CD8-positive, alpha-beta memory T cell (primary cell): ENCODE measurements at regions not wholly inside any gene's neighbourhood (a gene's known extent, or its start where the extent isn't known, plus 50 kb on each side); places are given as distances from the start of the nearest gene placed in this dataset.
A peak's percentile ranks its signal among the peaks of the same experiment; 100 is the strongest.

Experiments used
- CTCF ChIA-PET: fragments of 350-600 bp; sonication (Branson Sonifier 250); formaldehyde crosslinking; loops from one replicate; lab custom pipeline; 2021; ENCODE audit warnings: antibody characterized with exemption; lab: Charles Lee
- POLR2A ChIA-PET: fragments of 350-600 bp; sonication (Branson Sonifier 250); formaldehyde crosslinking; loops from one replicate; lab custom pipeline; 2021; ENCODE audit warnings: antibody characterized with exemption; lab: Charles Lee
- DNase-seq, 5 donors: peaks; one replicate each; pipeline versions ENCODE4 v3.0.0 to v3.0.0-alpha.2; 2020 to 2022; ENCODE audit warnings: mixed read lengths in 1 of 5
- H3K27ac ChIP-seq: one replicate; pipeline ENCODE4 v1.7.0; 2013; ENCODE audit warnings: low read depth, mild to moderate bottlenecking, low read length, moderate library complexity
- H3K27me3 ChIP-seq: 2 replicates; pipeline ENCODE4 v1.7.0; 2013; ENCODE audit warnings: low read length, mild to moderate bottlenecking; ENCODE audit not compliant: insufficient read depth, poor library complexity, severe bottlenecking
- H3K36me3 ChIP-seq: 2 replicates; pipeline ENCODE4 v1.7.0; 2013; ENCODE audit warnings: mild to moderate bottlenecking, low read length, moderate library complexity; ENCODE audit not compliant: insufficient read depth
- H3K4me1 ChIP-seq: 2 replicates; pipeline ENCODE4 v1.7.0; 2013; ENCODE audit warnings: mild to moderate bottlenecking, low read length, moderate library complexity; ENCODE audit not compliant: insufficient read depth
- H3K4me3 ChIP-seq: 2 replicates; pipeline ENCODE4 v1.7.0; 2013; ENCODE audit warnings: mild to moderate bottlenecking, low read length
- H3K9me3 ChIP-seq: 2 replicates; pipeline ENCODE4 v1.7.0; 2013; ENCODE audit warnings: mild to moderate bottlenecking, low read length
- H3K27ac Mint-ChIP-seq, 8 donors: one replicate each; pipeline ENCODE4 v1.8.0; 2020 to 2021; ENCODE audit warnings: mixed read lengths in 8 of 8, mild to moderate bottlenecking in 6 of 8, inconsistent platforms in 3 of 8, moderate library complexity in 3 of 8
- H3K27me3 Mint-ChIP-seq, 2 donors: one replicate each; pipeline ENCODE4 v1.8.0; 2020 to 2021; ENCODE audit warnings: mixed read lengths in 2 of 2, mild to moderate bottlenecking in 1 of 2, moderate library complexity in 1 of 2
- H3K36me3 Mint-ChIP-seq, 3 donors: one replicate each; pipeline ENCODE4 v1.8.0; 2020 to 2021; ENCODE audit warnings: mixed read lengths in 3 of 3, inconsistent platforms in 1 of 3, mild to moderate bottlenecking in 1 of 3
- H3K4me1 Mint-ChIP-seq, 3 donors: one replicate each; pipeline ENCODE4 v1.8.0; 2020 to 2021; ENCODE audit warnings: mixed read lengths in 3 of 3, inconsistent platforms in 1 of 3, mild to moderate bottlenecking in 1 of 3
- H3K4me3 Mint-ChIP-seq, 7 donors: one replicate each; pipeline ENCODE4 v1.8.0; 2020 to 2021; ENCODE audit warnings: mixed read lengths in 7 of 7, mild to moderate bottlenecking in 6 of 7, moderate library complexity in 4 of 7, inconsistent platforms in 2 of 7
- H3K9me3 Mint-ChIP-seq, 5 donors: one replicate each; pipeline ENCODE4 v1.8.0; 2020 to 2022; ENCODE audit warnings: mixed read lengths in 5 of 5, mild to moderate bottlenecking in 3 of 5, moderate library complexity in 2 of 5, inconsistent platforms in 1 of 5

DNA sequence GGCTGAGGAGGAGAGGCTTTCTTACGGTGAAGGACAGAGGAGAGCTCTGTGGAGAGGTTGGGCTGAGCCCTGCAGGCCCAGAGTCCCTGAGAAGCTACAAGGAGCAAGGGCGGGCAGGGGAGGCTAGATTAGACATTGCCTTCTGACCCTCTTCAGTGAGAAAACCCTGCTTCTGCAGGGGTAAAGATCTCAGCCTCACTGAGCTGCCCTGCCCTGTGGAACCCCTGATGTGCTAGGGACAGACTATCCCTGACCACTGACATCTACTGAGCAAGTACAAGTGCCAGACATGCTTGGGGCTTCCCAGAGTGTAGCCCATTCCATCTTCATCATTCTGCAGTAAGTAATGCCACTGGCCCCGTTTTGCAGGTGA is 111.5 kb downstream of the CYP26B1 start:
- H3K27ac Mint-ChIP-seq = no peak overlapping the region
- no peaks in the 10 kb centered on the region for H3K4me1 Mint-ChIP-seq
- CTCF ChIA-PET = no interaction called here
- no peaks in the 10 kb centered on the region for H3K4me1 ChIP-seq
- no peaks in the 10 kb centered on the region for H3K27me3 ChIP-seq
- no peaks in the 10 kb centered on the region for H3K36me3 Mint-ChIP-seq
- no peaks in the 10 kb centered on the region for H3K36me3 ChIP-seq
- H3K9me3 Mint-ChIP-seq = no peaks in the 10 kb centered on the region
- H3K9me3 ChIP-seq = no peaks in the 10 kb centered on the region
- H3K27me3 Mint-ChIP-seq = peaks cover 3 to 4% of the 10 kb centered on the region in 2 donors
- no peak for DNase-seq
- POLR2A ChIA-PET = no interaction called here
- no peak overlapping the region for H3K4me3 Mint-ChIP-seq
- no peak overlapping the region for H3K27ac ChIP-seq
- H3K4me3 ChIP-seq = no peak overlapping the region

DNA sequence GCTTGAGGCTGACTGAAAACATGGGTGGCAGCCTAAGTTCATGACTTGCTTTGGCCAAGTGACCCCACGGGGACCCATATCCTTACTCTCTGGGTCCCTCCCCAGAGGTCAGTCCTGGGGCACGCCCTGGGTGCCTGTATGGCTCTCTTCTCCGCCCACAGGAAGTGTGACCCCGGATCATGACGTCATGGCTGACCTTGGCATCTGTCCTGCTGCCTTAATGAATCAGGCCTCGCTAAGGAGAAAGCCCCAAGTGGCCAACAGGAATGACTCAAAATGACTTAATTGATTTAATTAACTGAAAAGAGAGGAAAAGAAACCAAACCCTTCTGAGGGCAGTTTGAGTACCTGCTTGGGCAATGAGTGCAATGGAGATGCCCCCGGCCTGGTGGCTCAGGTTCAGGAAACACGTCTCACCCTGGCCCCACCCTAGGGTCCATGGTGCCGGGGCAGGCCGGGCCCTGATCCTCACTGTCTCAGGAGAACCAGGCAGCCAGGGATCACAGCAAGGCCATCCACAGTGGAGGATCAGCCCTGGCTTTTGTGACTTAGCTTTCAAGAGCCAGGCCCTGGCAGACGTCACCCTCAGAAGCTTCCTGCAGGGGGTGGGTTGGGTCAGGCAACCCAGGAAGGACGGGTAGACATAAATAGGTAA is 112.0 kb downstream of the CYP26B1 start:
- H3K4me1 Mint-ChIP-seq = no peaks in the 10 kb centered on the region
- H3K27me3 ChIP-seq = no peaks in the 10 kb centered on the region
- no peak for DNase-seq
- no peaks in the 10 kb centered on the region for H3K36me3 ChIP-seq
- ChIA-PET POLR2A (no interaction called here), CTCF (no interaction called here)
- no peaks in the 10 kb centered on the region for H3K9me3 ChIP-seq
- no peak overlapping the region for H3K4me3 Mint-ChIP-seq
- H3K27ac ChIP-seq = no peak overlapping the region
- no peaks in the 10 kb centered on the region for H3K4me1 ChIP-seq
- H3K27ac Mint-ChIP-seq = peak overlapping the region in 1 of 8 donors; percentile 62
- no peak overlapping the region for H3K4me3 ChIP-seq
- H3K36me3 Mint-ChIP-seq = no peaks in the 10 kb centered on the region
- H3K9me3 Mint-ChIP-seq = no peaks in the 10 kb centered on the region
- peaks cover 3 to 4% of the 10 kb centered on the region in 2 donors for H3K27me3 Mint-ChIP-seq

GRCh38 chr2:72034353-72035095 is 113.1 kb downstream of the CYP26B1 start:
- no peak overlapping the region for H3K27ac Mint-ChIP-seq
- H3K9me3 Mint-ChIP-seq = no peaks in the 10 kb centered on the region
- H3K4me1 ChIP-seq = no peaks in the 10 kb centered on the region
- ChIA-PET POLR2A (no interaction called here), CTCF (no interaction called here)
- H3K4me1 Mint-ChIP-seq = no peaks in the 10 kb centered on the region
- no peak overlapping the region for H3K4me3 Mint-ChIP-seq
- H3K27ac ChIP-seq = no peak overlapping the region
- H3K4me3 ChIP-seq = no peak overlapping the region
- DNase-seq = no peak
- H3K36me3 Mint-ChIP-seq = no peaks in the 10 kb centered on the region
- no peaks in the 10 kb centered on the region for H3K36me3 ChIP-seq
- peaks cover 3 to 4% of the 10 kb centered on the region in 2 donors for H3K27me3 Mint-ChIP-seq
- no peaks in the 10 kb centered on the region for H3K27me3 ChIP-seq
- H3K9me3 ChIP-seq = no peaks in the 10 kb centered on the region

DNA sequence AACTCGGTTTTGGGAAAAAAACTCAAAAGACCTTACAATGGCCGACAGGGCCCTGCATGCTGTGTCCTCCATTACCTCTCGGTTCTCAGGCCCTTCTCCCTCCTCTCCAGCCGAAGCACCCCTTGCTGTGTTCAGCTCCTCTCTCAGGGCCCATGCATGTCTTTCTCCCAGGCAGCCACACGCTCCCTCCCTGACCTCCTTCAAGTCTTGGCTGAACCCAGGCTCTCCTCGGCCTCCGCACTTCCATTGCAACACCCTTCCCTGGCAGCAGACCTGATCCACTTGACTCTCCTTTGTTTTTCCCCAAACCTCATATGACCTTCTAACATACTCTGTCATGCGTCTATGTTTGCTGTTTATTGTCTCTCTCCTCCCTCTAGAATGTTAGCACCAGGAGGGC is 114.0 kb downstream of the CYP26B1 start:
- Mint-ChIP-seq H3K9me3 (peaks cover 0 to 3% (median 0%) of the 10 kb centered on the region in 5 donors), H3K36me3 (no peaks in the 10 kb centered on the region), H3K4me3 (no peak overlapping the region), H3K27ac (no peak overlapping the region), H3K4me1 (no peaks in the 10 kb centered on the region), H3K27me3 (peaks cover 4 to 5% of the 10 kb centered on the region in 2 donors)
- no peak for DNase-seq
- no peaks in the 10 kb centered on the region for H3K27me3 ChIP-seq
- H3K4me3 ChIP-seq = no peak overlapping the region
- no peaks in the 10 kb centered on the region for H3K36me3 ChIP-seq
- no peak overlapping the region for H3K27ac ChIP-seq
- no peaks in the 10 kb centered on the region for H3K9me3 ChIP-seq
- no peaks in the 10 kb centered on the region for H3K4me1 ChIP-seq
- CTCF ChIA-PET = no interaction called here
- POLR2A ChIA-PET = no interaction called here

DNA sequence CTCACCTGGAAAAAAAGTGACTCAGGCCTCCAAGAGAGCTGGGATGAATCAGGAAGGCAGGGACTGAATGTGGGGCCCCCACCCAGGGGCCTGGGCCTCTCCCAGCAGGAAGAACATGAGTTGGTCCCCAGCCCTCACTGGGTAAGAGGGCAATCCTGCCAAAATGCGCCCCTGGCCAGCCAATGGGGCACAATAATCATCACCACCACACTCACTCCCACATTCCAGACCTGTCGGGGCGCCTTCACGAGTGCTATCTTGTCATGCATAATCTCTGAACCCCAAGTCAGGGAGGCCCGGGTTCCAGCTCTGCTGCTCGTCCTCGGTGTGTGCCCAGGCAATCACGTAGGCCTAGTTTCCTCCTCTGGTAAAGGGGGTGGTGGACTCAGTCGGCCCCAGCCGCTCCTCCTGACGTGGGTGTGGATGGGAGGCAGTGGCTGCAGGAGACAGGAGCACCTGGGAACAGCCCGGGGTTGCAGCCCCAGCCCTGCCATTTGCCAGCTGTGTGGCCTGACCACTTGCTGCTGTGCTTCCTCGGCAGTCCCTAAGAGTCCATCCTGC is 115.1 kb downstream of the CYP26B1 start:
- H3K27me3 Mint-ChIP-seq = peaks cover 4 to 6% of the 10 kb centered on the region in 2 donors
- DNase-seq = no peak
- Histone ChIP-seq H3K4me1 (no peaks in the 10 kb centered on the region), H3K27ac (no peak overlapping the region), H3K9me3 (no peaks in the 10 kb centered on the region), H3K27me3 (no peaks in the 10 kb centered on the region), H3K4me3 (no peak overlapping the region), H3K36me3 (no peaks in the 10 kb centered on the region)
- peaks cover 0 to 3% (median 0%) of the 10 kb centered on the region in 5 donors for H3K9me3 Mint-ChIP-seq
- CTCF ChIA-PET = no interaction called here
- no peak overlapping the region for H3K27ac Mint-ChIP-seq
- POLR2A ChIA-PET = no interaction called here
- H3K36me3 Mint-ChIP-seq = no peaks in the 10 kb centered on the region
- no peak overlapping the region for H3K4me3 Mint-ChIP-seq
- no peaks in the 10 kb centered on the region for H3K4me1 Mint-ChIP-seq

DNA sequence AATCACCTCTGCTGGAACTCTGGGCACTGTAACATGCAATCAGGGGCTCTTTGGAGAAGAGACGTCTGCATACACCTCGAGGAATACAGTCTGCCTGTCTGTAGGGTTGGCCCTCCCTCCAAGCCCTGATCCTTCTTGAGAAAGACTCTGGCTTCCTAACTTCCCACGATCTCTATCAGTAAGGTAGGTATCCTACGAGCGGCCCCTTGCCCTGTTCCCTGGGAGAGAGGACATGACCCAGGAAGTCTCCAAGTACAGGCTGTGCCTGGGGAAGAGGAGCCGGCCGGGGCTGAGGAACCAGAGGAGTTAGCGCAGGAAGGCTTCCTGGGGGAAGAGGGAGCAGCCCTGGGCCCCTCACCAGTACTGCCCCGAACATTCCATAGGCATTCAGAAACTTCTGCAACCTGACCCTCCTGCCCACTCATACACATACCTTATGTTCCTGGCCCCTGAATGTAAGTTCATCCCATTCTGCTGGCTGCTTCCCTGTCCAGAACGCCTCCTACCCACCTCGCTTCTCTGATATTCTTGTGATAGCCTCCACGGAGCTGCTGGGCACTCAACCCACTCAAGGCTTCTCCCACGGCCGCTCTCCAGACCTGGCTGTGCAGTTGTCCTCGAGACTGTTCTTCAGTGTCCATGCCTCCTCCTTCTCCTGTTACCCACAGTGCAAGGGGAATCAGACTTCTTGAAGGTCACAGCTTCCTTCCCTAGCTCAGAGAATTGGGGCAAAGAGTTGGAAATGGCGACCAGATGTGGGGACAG is 116.1 kb downstream of the CYP26B1 start:
- no peak overlapping the region for H3K4me3 ChIP-seq
- no peaks in the 10 kb centered on the region for H3K9me3 ChIP-seq
- H3K27me3 ChIP-seq = no peaks in the 10 kb centered on the region
- CTCF ChIA-PET = no interaction called here
- Mint-ChIP-seq H3K4me3 (no peak overlapping the region), H3K27ac (no peak overlapping the region), H3K4me1 (no peaks in the 10 kb centered on the region), H3K9me3 (peaks cover 0 to 3% (median 0%) of the 10 kb centered on the region in 5 donors), H3K36me3 (no peaks in the 10 kb centered on the region), H3K27me3 (peaks cover 4 to 6% of the 10 kb centered on the region in 2 donors)
- H3K27ac ChIP-seq = no peak overlapping the region
- no peaks in the 10 kb centered on the region for H3K4me1 ChIP-seq
- H3K36me3 ChIP-seq = no peaks in the 10 kb centered on the region
- POLR2A ChIA-PET = no interaction called here
- no peak for DNase-seq

DNA sequence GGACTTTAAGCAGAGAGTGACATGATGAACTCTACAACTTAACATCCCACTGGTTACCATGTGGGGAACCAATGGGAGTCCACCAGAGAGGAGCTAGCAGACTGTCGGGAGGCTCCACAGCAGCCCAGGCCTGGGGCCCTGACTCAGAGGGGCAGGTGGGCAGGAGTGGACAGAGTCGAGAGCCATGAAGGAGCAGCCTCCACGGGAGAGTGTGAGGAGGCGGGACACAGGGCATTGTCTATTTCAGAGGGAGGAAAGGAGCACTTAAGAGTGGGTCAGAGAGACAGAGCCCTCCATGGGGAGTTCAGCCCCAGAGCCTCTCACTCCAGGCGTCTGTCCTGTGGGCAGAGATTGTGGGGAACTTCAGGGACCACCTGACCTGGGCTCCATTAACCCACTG is 118.7 kb downstream of the CYP26B1 start:
- Histone ChIP-seq H3K36me3 (no peaks in the 10 kb centered on the region), H3K4me1 (no peaks in the 10 kb centered on the region), H3K9me3 (no peaks in the 10 kb centered on the region), H3K27ac (no peak overlapping the region), H3K27me3 (no peaks in the 10 kb centered on the region), H3K4me3 (no peak overlapping the region)
- ChIA-PET CTCF (no interaction called here), POLR2A (no interaction called here)
- H3K9me3 Mint-ChIP-seq = peaks cover 0 to 3% (median 0%) of the 10 kb centered on the region in 5 donors
- H3K27ac Mint-ChIP-seq = no peak overlapping the region
- H3K4me1 Mint-ChIP-seq = no peaks in the 10 kb centered on the region
- H3K27me3 Mint-ChIP-seq = peaks cover 4 to 6% of the 10 kb centered on the region in 2 donors
- no peak overlapping the region for H3K4me3 Mint-ChIP-seq
- no peaks in the 10 kb centered on the region for H3K36me3 Mint-ChIP-seq
- DNase-seq = no peak
